Non-pigmented ciliary epithelial cell (primary cell): ENCODE measurements at regions not wholly inside any gene's neighbourhood (a gene's known extent, or its start where the extent isn't known, plus 50 kb on each side); places are given as distances from the start of the nearest gene placed in this dataset.

Experiments
- DNase-seq: peaks from one replicate; pipeline ENCODE4 v3.0.0-alpha.2; 2010; ENCODE audit warnings: low read depth

DNA sequence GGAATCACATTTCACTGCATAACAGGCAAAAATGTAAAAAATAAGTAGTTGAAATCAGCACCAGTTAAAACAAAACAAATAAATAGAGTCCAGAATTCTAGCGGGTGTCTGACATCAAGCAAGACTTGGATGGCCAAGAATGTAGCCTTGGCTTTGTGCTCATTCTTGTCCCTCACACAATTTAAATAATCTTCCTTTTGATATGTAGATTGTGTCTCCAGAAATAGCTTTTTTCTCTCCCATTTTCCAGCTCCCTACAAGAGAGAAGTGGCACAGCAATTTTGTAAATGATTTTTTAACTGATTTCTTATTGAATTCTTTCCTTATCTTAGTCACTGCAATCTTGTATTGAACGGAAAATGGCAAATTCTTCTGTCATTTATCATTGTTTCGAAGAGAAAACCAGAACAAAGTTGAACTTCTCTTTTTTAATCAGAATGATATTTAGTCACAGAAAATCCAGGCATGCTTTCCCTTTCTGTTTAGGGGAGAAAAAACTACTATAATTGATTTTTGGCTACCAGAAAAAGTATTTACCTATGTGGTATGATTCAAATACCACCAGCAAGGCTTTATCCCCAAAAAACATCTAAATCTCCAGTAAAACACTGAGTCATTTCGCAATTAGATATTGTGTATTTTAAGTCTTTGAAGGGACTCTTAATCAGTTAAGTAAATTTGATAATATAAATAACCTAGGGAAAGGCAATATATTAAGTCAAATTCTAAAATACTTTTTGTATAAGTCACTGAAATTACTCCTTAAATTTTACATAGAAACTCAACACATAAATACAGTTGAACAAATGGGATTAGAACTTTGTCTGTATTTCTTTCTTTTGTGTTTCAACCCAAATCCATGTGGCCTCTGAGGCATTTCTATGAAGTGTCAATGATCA, 481.7 kb downstream of the GBE1 start:
- peak; percentile 17 for DNase-seq

DNA sequence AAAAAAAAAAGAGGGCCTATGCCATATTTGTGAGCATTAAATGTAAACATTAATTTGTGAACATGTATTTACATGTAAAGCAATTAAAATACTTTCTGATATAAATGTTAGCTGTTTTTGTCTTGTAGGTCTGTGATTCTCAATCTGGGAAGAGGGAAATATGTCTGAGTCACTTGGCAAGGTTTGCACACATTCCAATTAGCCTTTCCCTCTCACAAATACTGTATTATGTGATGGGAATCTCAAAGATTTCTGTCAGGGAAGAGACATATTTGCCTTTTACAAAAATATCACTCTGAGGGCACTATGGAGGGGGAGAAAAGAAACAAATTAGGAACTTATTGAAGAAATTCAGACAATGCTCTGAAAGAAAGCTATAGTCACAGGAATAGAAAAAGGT, 483.6 kb downstream of the GBE1 start:
- no peak for DNase-seq

DNA sequence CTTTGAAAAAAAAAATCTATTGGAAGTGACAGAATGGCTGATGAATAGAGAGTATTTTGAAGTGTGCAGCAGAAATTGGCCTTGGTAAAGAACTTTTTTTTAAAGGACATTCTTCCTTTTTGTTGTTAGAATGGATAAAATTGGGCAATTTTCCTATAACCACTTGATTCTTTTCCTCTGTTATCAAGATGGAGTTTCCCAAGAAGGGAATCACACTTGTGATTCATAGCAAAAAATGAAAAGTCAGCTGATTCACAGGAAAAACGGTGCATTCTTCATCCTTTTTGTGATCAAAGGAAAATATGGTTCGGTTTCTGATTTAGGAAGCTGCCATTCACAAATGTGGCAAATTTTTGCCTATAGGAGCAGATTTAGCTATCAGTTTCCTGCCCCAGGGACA, 486.8 kb downstream of the GBE1 start:
- no peak for DNase-seq

DNA sequence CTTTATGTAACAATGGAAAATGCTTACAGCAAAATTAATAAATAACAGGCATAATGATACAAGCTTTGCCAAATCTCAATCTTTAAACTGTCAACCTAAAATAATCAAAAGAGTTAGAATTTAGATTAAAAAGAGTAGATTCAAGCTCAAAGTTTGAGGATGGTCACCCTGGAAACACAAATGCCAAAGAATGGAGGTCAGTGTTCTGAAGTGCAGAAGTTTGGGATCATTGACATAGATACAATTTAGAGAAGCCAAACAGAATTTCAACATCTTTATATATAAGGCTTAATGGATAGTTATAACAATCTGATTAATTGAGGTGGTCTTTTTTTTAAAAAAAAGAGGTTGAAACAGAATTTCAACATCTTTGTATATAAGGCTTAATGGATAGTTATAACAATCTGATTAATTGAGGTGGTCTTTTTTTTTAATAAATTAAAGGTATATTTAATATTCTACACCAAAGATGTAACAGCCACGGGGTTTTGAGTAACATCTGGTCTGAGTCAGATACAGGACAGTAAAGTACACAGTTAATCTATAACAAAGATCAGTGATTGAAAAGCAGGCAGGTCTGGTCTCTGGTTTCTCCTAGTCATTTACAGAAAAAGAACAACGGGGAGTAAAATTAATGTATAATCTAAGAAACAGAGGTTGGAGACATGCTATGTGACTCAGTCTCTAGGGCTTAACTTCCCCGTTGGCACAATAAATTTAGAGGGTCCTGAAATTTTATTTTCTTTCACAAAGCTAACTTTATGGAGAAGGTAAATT, 490.7 kb downstream of the GBE1 start:
- no peak for DNase-seq

DNA sequence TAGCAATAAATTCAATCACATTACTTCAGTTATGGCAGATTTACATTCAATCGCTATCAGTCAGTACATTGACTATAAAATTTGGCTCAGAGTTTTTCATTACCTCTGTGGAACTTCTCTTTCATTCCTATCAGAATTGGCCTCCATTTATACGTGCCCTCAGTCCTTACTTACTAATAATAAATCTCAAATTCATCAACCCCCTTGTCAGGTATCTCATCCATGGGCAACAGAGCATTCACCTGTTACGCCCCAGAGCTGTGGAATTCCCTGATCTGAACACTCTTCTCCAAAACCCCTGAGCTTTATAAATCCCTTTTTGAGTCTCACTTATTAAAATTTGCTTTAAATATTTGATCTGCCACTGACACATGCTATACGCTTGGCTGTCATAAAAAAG, 492.9 kb downstream of the GBE1 start:
- DNase-seq, result no peak

DNA sequence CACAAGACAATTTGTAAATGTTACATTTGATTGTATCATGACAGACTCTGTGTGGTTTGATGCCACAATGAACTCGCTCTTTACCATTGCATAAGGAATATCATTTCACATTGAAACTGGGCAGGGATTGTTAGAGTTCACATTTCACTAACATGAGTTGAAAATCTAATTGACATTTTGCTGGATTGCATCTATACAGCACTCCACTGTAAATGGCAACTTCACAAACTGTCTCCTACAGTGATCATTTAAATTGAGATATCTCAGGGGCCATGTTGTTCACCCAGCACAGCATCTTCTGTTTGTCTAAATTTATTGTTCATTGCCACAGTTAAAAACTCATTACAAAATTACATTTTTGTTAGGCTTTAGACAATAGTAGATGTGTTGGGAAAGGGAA, 499.4 kb downstream of the GBE1 start:
- DNase-seq, result no peak

DNA sequence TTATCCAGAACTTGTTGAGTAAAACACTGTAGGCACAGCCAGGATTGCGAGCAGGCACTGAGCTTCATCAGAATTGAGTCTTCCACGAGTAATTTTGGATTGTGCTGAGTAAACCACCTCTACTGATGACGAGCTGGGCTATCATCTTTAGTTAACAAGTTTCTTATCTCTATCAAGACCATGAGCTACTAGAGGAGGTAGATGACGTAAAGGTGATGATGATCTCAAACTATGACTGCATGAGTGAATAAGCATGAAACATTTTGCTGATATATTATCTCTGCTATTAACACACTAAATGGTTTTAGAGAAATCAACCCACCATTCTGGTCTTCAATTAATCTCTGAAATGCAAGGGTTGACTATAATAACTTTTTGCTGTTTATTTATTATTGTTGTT, 506.0 kb downstream of the GBE1 start:
- no peak for DNase-seq

DNA sequence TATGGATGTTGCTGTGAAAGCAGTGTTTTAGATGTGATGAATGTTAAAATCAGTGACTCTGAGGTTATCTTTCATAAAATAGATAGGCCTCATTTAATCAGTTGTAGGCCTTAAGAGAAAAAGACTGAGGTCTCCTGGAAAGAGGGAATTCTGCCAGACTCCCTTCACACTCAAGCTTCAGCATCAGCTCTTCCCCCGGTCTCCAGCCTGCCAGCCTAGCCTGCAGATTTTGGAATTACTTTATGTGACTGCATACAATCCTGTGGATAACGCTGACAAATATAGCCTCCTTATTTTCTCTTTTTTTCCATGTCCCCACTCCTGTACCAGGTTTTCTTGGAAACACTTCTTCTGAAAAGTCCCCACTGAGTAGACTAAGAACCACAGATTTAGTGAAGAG, 510.3 kb downstream of the GBE1 start:
- DNase-seq, result no peak

DNA sequence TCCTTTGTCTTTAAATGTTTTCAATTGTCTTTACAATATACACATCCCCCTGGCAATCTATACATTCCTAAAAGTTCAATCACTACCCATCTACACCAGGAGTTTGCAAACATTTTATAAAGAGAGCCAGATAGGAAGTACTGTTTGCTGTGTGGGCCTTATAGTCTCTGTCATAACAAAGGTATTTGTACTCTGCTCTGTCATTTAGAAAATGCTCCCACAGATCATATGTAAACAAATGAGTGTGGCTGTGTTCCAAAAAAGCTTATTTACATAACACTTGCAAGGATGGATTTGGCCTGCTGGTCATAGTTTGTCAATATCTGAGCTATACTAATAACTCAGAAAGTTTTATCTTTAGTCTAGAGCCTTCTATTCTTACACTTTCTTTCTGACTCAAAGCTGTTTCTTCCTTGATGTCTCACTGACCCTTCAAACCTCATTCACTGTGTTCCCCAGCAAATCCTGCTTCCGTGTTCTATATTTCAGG, 511.9 kb downstream of the GBE1 start:
- peak; percentile 54 for DNase-seq

DNA sequence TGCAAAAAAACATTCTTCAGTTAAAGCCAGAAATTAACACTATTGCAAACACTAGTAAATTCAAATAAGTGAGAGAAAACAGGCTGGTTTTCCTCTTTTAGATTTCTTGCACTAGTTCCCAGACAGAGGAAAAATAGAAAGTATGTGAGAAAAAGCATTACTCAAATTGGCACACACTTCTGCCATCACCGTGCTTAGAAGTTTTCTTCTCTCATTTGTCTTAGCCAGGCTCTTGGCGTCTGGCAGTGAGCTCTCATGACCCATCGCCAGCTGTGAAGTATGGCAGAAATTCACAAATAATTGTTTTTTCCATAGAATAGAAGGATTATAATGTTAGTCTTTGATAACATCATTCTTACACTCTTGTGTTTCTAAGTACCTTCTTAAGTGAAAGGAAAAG, 515.9 kb downstream of the GBE1 start:
- DNase-seq, result no peak

DNA sequence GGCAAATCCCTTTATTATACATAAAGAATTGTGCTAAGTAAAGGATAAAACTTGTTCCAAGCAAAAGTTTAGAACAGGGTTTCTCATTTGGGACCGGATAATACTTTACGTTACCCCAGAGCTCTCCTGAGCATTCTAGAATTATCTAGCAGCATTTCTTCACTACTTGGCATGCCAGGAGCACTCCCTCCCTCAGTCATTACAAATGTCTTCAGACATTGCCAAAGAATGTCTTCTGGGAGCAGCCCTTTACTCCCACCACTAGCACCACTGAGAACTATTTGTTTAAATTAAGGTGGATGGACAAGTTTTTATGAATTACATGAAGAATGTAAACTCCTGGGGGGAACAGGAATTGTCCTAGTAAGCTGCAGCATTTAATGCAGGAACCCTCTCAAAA, 516.4 kb downstream of the GBE1 start:
- no peak for DNase-seq

DNA sequence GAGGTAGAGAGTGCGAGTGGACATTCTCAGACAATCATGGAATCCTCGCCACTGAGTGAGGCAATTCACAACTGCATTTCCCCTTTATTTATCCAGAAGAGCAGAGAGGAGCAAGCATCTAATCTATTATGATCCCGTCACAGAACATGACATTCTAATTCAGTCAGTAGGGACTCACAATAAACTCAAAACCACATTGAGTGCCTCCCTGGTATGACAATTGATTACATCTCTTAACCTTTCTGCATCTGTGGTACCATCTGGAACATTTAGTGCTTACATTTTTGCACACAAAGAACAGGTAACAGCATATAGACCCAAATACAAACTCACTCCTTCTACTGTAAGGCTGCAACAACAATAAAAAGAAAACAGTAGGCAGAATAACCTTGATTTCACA, 517.2 kb downstream of the GBE1 start:
- no peak for DNase-seq

DNA sequence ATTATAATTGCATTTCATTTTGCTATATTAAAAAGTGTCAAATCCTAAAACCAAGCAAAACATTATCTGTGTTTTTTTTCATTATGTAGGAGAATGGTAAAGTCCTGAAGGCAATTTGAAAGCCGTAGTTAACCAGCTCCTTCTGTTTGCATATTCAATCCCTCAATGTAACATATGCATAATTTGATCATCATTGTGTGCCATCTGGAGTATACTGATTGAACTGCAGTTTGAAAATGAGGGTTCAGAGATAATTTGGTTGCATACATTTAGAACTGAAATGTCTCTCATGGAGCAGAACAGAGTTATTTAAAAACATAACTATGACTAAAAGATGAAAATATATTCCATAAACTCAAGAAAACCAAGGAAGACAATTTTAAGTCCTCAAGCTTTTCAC, 518.6 kb downstream of the GBE1 start:
- no peak for DNase-seq

DNA sequence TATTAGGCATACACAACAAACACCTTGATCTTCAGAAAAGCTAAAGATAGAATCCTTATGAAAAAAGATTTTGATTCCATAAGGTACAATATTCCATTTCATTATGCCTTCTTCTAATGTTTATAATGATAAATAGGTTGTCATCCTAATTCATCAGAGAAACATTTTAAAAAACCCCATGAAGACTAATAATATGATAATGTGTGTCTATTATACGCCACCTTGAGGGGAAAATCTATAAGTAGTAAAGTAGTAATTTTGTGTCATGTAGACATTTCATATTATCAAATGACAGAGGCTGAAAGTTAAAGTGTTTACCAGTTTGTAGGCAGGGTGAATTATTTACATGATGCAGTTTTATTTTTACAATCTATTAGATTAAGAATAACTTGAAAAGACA, 524.3 kb downstream of the GBE1 start:
- DNase-seq, result no peak

DNA sequence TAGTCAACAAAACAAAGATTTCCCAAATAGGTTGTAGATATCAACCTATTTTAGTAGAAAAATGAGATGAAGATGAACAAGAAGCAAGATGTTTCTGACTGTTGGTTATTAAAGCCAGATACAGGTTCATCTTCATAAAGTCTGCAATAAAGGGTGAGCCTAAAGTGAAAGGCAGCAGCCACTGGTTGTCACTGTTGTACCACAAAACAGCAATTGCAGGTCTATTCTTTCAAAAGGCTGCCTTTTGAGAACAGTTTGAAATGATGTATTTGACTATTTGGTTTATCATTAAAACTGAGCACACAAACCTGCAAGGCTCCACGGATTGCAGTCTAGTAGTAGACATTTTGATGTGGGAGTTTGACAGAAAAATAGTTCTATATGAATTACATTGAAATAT, 543.4 kb downstream of the GBE1 start:
- DNase-seq, result no peak

DNA sequence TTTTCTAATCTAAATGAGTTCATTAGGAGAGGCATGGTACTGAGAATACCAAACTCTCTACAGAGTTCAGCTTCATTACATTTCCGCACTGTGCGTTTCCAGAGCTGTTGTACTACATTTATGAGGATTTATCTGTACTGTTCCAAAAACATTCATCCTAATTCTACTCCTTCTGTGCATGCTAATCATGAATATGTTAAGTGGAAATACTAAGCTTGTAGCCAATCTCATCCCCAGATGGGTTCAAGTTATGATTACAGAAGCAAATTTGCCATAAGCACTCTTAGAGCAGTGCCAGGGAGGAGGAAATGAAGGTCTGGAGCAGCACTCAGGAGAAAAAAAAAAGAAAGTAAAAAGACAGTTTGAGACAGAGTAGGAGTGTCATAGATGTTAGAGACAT, 544.3 kb downstream of the GBE1 start:
- no peak for DNase-seq

DNA sequence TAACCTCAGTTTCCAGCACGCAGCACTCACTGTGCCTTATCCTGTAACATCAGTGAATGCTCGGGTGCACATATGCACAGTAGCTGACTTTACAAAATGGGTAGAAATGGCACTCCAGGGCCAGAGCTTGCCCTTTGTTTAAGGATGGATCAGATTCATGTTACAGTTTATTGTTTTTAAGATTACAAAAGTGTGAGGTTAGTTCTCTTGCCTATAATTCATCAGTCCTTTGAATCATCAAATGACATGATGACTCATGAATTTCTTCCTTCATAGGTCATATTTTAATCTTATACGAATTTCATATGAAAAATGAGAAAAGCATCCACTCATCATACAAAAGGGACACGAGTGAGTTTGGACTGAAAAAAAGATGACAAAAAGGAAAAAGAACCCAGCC, 545.3 kb downstream of the GBE1 start:
- peak; percentile 53 for DNase-seq

DNA sequence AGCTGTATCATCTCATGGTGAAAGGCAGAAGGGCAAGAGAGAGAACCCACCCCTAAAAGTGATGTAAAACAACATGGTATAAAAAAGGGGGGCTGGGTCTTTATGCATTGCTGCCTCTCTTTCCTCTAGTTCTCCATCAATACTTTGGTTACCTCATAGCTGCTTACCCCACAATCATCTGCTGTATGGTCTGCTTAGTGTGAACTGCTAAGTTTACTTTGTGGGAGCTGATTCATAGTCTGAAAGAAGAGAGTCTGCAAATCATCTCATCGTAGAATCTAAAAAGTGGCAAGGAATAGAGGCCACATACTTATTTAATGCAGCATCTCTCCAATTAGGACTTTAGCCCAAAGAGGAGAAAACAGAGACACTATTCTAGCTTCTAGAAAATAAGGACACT, 546.8 kb downstream of the GBE1 start:
- DNase-seq, result peak; percentile 28

DNA sequence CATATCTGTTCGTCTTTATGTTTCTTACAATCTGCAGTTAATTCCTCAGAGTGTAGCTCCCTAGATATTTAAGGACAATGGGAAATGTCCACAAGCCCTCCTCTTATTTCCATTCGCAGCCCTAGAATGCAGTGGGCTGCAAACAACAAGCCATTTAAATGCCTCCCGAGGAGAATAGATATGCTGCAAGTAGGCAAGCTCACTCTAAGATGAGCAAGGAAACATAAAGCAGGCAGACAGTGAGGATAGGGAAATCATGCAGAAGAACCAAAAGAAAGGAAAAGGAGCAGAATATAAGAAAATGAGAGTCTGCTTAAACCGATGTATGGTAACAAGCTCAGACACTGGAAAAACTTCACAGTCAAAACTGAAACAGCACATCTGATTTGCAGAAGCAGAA, 561.9 kb downstream of the GBE1 start:
- DNase-seq, result no peak

DNA sequence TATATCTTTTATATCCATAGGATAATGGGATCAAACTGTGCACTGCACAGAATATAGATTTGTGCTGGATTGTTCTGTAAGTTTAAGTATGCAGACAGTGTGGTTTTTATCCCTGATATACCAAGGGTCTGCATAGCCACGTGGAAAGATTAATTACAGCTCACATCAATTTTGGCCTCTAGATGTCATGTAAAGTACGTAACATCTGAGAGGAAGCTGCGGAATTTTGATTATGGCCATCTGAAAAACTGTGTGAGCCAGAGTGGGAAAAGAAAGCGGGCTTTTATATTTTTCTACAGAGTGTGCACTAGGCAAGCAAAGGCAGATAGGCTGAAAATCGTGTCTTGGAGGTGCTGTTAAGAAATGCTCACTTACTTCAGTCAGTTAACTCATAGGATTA, 562.7 kb downstream of the GBE1 start:
- no peak for DNase-seq

DNA sequence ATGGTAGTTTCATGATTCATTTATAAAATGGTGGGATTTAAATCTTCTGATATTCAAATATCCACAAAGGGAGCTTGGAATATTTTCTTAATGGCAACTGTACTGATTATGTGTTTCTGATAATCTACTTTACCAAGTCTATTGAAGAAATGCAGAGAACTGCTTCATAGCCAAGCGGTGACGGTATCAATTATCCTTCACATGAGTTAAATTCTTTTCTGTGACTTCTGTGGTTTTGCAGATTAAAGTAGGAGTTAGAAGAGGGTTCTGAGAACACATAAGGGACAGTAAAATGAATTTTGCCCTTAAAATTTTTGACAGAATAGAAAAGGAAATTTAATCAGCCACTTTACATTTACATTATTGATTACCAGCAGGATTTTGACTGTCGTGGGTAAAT, 563.2 kb downstream of the GBE1 start:
- no peak for DNase-seq

DNA sequence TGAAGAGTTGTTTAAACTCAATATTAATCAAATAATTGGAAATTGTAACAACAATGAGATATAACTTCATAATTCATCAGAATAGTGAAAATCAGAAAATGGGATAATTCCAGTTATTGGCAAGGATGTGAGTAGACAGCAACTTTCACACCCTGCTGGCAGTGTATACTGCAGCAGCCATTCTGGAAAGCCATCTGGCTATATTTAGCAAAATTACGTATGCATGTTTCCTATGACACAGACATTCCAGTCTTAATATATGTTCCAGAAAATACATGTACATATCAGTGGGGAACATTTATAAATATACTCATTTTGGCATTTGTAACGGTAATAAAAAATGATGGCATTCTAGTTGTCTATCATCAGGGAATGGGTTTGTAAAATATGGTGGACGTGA, 564.1 kb downstream of the GBE1 start:
- DNase-seq, result no peak

DNA sequence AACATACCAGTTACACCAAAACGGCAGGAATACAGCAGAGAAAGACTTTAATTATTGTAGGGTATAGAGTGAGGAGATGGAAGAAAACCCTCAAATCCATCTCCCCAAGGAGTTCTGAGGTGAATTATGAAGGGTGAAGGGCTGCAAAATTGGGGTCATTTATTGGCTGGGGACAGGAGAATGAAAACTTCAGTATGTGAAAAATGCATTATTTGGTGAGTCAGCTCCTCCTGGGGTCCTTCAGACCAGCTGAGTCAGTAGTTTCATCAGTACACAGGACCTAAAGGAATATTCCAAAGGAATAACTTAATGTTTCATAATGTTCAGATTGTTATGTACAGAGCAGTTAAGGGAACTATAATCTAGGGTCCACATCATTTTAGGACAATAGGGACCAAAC, 566.0 kb downstream of the GBE1 start:
- no peak for DNase-seq
